ENCODE measurements at regions not wholly inside any gene's neighbourhood (a gene's known extent, or its start where the extent isn't known, plus 50 kb on each side); places are given as distances from the start of the nearest gene placed in this dataset.

- no peak overlapping the region for H3K4me3 ChIP-seq
- H3K36me3 ChIP-seq = no peaks in the 10 kb centered on the region
- no peaks in the 10 kb centered on the region for H3K9me3 ChIP-seq
- no peaks in the 10 kb centered on the region for H3K27me3 ChIP-seq
- H3K4me1 ChIP-seq = no peaks in the 10 kb centered on the region
- TF ChIP-seq POLR2AphosphoS5 (IDR thresholded peaks at IDR 0.05) (no peak), EP300 (IDR thresholded peaks at IDR 0.05) (no peak), POLR2A (IDR thresholded peaks at IDR 0.05; ENCODE audit: low read depth) (no peak)
- TF ChIP-seq, protein P1, sequence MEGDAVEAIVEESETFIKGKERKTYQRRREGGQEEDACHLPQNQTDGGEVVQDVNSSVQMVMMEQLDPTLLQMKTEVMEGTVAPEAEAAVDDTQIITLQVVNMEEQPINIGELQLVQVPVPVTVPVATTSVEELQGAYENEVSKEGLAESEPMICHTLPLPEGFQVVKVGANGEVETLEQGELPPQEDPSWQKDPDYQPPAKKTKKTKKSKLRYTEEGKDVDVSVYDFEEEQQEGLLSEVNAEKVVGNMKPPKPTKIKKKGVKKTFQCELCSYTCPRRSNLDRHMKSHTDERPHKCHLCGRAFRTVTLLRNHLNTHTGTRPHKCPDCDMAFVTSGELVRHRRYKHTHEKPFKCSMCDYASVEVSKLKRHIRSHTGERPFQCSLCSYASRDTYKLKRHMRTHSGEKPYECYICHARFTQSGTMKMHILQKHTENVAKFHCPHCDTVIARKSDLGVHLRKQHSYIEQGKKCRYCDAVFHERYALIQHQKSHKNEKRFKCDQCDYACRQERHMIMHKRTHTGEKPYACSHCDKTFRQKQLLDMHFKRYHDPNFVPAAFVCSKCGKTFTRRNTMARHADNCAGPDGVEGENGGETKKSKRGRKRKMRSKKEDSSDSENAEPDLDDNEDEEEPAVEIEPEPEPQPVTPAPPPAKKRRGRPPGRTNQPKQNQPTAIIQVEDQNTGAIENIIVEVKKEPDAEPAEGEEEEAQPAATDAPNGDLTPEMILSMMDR (IDR thresholded peaks at IDR 0.05) = no peak
- WGBS = 84% methylated on average over 7 of the region's 12 CpGs
- no peak overlapping the region for H3K27ac ChIP-seq (replicated peaks in 1 of 4)
- intact Hi-C loops (cut with DNase I) = no loop called here
- no peak for DNase-seq (ENCODE audit: extremely low spot score)
Measured at GRCh38 chr6:165960695-165961094, 207.0 kb downstream of the TBXT start.

DNA sequence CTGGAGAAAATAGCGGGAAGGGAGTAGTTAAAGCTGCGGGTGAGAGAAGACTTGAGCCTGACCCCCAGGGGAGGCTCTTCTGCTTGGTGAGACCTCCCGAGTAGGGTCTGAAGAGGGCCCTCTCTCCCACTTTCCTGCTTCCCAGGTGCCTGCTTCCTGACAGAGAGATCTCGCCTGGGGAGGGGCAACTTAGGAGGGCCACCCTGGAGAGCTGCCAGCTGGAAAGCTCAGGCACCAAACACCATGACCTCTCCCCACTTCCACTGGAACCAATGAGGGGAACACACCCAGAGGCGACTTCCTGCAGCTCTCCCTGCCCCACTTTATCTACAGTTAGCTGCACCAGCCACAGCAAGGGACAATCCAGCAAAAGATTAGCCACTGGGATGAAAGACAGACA, 208.0 kb downstream of the TBXT start:
- H3K4me3 ChIP-seq = no peak overlapping the region
- no peaks in the 10 kb centered on the region for H3K4me1 ChIP-seq
- no peaks in the 10 kb centered on the region for H3K27me3 ChIP-seq
- intact Hi-C loops (cut with DNase I) = no loop called here
- H3K9me3 ChIP-seq = no peaks in the 10 kb centered on the region
- WGBS = 82% methylated on average over 5 of the region's 5 CpGs
- no peak for DNase-seq (ENCODE audit: extremely low spot score)
- H3K27ac ChIP-seq (replicated peaks in 1 of 4) = no peak overlapping the region
- TF ChIP-seq POLR2AphosphoS5 (IDR thresholded peaks at IDR 0.05) (no peak), EP300 (IDR thresholded peaks at IDR 0.05) (no peak), POLR2A (IDR thresholded peaks at IDR 0.05; ENCODE audit: low read depth) (no peak)
- TF ChIP-seq, protein P1 (IDR thresholded peaks at IDR 0.05) = no peak
- H3K36me3 ChIP-seq = no peaks in the 10 kb centered on the region

DNA sequence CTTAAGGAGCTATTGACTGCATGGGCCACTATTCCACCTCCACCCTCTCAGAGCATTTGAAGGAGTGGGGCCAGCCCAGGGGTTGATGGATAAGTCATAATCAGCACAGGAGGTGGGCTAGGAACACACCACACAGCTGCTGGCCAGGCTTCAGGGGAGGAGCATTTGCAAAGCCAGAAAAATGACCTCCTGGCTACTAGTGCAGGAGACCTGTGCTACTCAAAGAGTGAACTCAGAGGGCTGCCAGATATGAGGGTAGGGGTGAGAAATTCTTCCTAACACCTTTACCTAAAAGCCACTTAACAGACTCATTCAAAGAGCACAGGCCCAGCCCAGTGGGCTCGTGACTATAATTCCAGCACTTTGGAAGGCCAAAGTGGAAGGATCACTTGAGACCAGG, 210.8 kb downstream of the TBXT start:
- no peaks in the 10 kb centered on the region for H3K9me3 ChIP-seq
- no peaks in the 10 kb centered on the region for H3K27me3 ChIP-seq
- 89% methylated on average over 1 of the region's 1 CpG for WGBS
- no peak for DNase-seq (ENCODE audit: extremely low spot score)
- no peaks in the 10 kb centered on the region for H3K4me1 ChIP-seq
- H3K4me3 ChIP-seq = no peak overlapping the region
- no peak overlapping the region for H3K27ac ChIP-seq (replicated peaks in 1 of 4)
- no peak for TF ChIP-seq POLR2A (IDR thresholded peaks at IDR 0.05; ENCODE audit: low read depth)
- no peak for TF ChIP-seq EP300 (IDR thresholded peaks at IDR 0.05)
- TF ChIP-seq, protein P1 (IDR thresholded peaks at IDR 0.05) = no peak
- TF ChIP-seq POLR2AphosphoS5 (IDR thresholded peaks at IDR 0.05) = no peak
- intact Hi-C loops (cut with DNase I) = no loop called here
- no peaks in the 10 kb centered on the region for H3K36me3 ChIP-seq

DNA sequence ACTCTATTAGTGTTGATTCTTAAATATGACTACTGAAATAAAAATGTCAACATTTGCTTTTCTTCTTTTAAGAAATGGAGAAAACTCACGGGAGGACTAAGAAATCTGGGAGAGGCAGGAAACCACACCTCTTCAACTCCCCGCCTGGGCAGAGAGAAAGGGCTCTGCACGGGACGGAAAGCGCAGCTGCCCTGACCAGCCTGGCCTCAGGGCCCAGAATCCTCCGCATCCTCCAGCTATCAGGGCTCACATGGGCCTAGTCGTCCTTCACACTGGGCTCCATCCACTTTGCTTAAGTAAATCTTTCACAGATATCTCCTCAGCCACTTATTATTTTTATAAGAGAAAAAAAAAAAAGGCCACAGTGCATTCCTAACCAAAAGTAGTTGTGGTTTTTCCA, 215.1 kb downstream of the TBXT start:
- intact Hi-C loops (cut with DNase I) = no loop called here
- Histone ChIP-seq H3K4me1 (no peaks in the 10 kb centered on the region), H3K27ac (replicated peaks in 1 of 4) (no peak overlapping the region), H3K4me3 (no peak overlapping the region), H3K27me3 (no peaks in the 10 kb centered on the region), H3K36me3 (no peaks in the 10 kb centered on the region), H3K9me3 (no peaks in the 10 kb centered on the region)
- no peak for TF ChIP-seq EP300 (IDR thresholded peaks at IDR 0.05)
- TF ChIP-seq, protein P1 (IDR thresholded peaks at IDR 0.05) = no peak
- no peak for TF ChIP-seq POLR2AphosphoS5 (IDR thresholded peaks at IDR 0.05)
- TF ChIP-seq POLR2A (IDR thresholded peaks at IDR 0.05; ENCODE audit: low read depth) = no peak
- no peak for DNase-seq (ENCODE audit: extremely low spot score)
- WGBS = 72% methylated on average over 7 of the region's 7 CpGs

- no peak overlapping the region for H3K4me3 ChIP-seq
- no peak for TF ChIP-seq POLR2AphosphoS5 (IDR thresholded peaks at IDR 0.05)
- no peak for TF ChIP-seq POLR2A (IDR thresholded peaks at IDR 0.05; ENCODE audit: low read depth)
- TF ChIP-seq, protein P1 (IDR thresholded peaks at IDR 0.05) = no peak
- 91% methylated on average over 6 of the region's 6 CpGs for WGBS
- H3K27me3 ChIP-seq = no peaks in the 10 kb centered on the region
- DNase-seq (ENCODE audit: extremely low spot score) = no peak
- no peaks in the 10 kb centered on the region for H3K4me1 ChIP-seq
- intact Hi-C loops (cut with DNase I) = no loop called here
- no peaks in the 10 kb centered on the region for H3K36me3 ChIP-seq
- H3K9me3 ChIP-seq = no peaks in the 10 kb centered on the region
- no peak overlapping the region for H3K27ac ChIP-seq (replicated peaks in 1 of 4)
Measured at GRCh38 chr6:165950316-165950715, 217.3 kb downstream of the TBXT start.

Measured in esophagus muscularis mucosa (tissue), 4 donors.